Spleen (tissue), 11 donors: ENCODE measurements at regions not wholly inside any gene's neighbourhood (a gene's known extent, or its start where the extent isn't known, plus 50 kb on each side); places are given as distances from the start of the nearest gene placed in this dataset.

ENCODE experiments used
- DNase-seq: peaks from one replicate; pipeline ENCODE4 v3.0.0-alpha.2; 2020
- H3K27ac ChIP-seq, 8 donors: fragments of 200-600 bp; sonication (generic) in 7 of 8; 1 replicate in 4 of 8; 2 replicates in 4 of 8; pipeline versions ENCODE4 v1.5.0 to v1.8.0; 2016 to 2021; ENCODE audit warnings: inconsistent platforms in 4 of 8, mild to moderate bottlenecking in 4 of 8, moderate library complexity in 1 of 8
- H3K27me3 ChIP-seq, 7 donors: fragments of 200-600 bp; sonication (generic) in 6 of 7; replicated peaks in 1 of 7; 1 replicate in 4 of 7; 2 replicates in 3 of 7; pipeline versions ENCODE4 v1.5.0 to v1.8.0; 2016 to 2021; ENCODE audit warnings: inconsistent platforms in 3 of 7, mild to moderate bottlenecking in 1 of 7
- H3K36me3 ChIP-seq, 6 donors: fragments of 200-600 bp; sonication (generic) in 5 of 6; 1 replicate in 4 of 6; 2 replicates in 2 of 6; pipeline versions ENCODE4 v1.5.0 to v1.8.0; 2016 to 2021; ENCODE audit warnings: inconsistent platforms in 2 of 6
- H3K4me1 ChIP-seq, 6 donors: fragments of 200-600 bp; sonication (generic) in 5 of 6; 1 replicate in 3 of 6; 2 replicates in 3 of 6; pipeline versions ENCODE4 v1.5.0 to v1.8.0; 2016 to 2021; ENCODE audit warnings: inconsistent platforms in 3 of 6
- H3K4me3 ChIP-seq, 8 donors: fragments of 200-600 bp; sonication (generic) in 7 of 8; 1 replicate in 4 of 8; 2 replicates in 4 of 8; pipeline versions ENCODE4 v1.5.0 to v1.8.0; 2016 to 2021; ENCODE audit warnings: inconsistent platforms in 4 of 8, mild to moderate bottlenecking in 4 of 8, moderate library complexity in 2 of 8
- H3K9me3 ChIP-seq, 8 donors: fragments of 200-600 bp; sonication (generic) in 7 of 8; 1 replicate in 4 of 8; 2 replicates in 4 of 8; pipeline versions ENCODE4 v1.5.0 to v1.8.0; 2016 to 2021; ENCODE audit warnings: inconsistent platforms in 4 of 8
- CTCF ChIP-seq, 11 experiments: fragments of 200-600 bp in 7 of 11; fragments of 450-650 bp in 4 of 11; sonication (generic) in 4 of 11; IDR thresholded peaks in 8 of 11; conservative IDR thresholded peaks in 3 of 11; 1 replicate in 7 of 11; 2 replicates in 4 of 11; pipeline versions ENCODE4 v1.4.0 to v1.8.0; 2016 to 2021; ENCODE audit warnings: antibody characterized with exemption in 11 of 11, inconsistent platforms in 4 of 11, mild to moderate bottlenecking in 1 of 11
- POLR2A ChIP-seq, 3 donors: fragments of 450-650 bp; IDR thresholded peaks; one replicate each; pipeline ENCODE4 v1.5.1; 2017; ENCODE audit warnings: antibody characterized with exemption in 3 of 3, mild to moderate bottlenecking in 1 of 3
- POLR2AphosphoS5 ChIP-seq, 3 donors: sonication (generic); formaldehyde crosslinking; IDR thresholded peaks; one replicate each; pipeline ENCODE4 v1.5.1; 2017; ENCODE audit warnings: antibody characterized with exemption in 3 of 3
- WGBS, 5 donors: extraction: QIAGEN DNeasy Blood & Tissue Kit in 3 of 5; methylation state at CpG; one replicate each; pipeline versions ENCODE4 v1.1.5 to v1.1.7; 2013 to 2018; 5-methylcytosine and 5-hydroxymethylcytosine counted together
- intact Hi-C: fragments of 100-400 bp; cut with DNase I; formaldehyde crosslinking; loops from one replicate; pipeline ENCODE4 v1.15.0; 2023; ENCODE audit warnings: low total_unique reads
- donor health status: healthy with polysubstance abuse.
- donor health status: DM: no; HTN: no; CAD: no; lungs with moderate emphysema.
- donor health status: DM: no; HTN: no; CAD: no.
- donor health status: Bipolar disorder and iron deficiency.
- donor health status: healthy.
- donor health status: DM: no; HTN: no; CAD: no.
- donor health status: DM: yes; HTN: yes; CAD: no.

- intact Hi-C loops = no loop called here
Measured at GRCh38 chr7:131051304-131051703, 276.4 kb upstream of the MKLN1 start.

GRCh38 chr7:131052285-131052904 is 275.3 kb upstream of the MKLN1 start:
- no peak overlapping the region for H3K4me3 ChIP-seq
- peak overlapping the region in 3 of 8 donors; percentile 11 to 39 (median 25) for H3K27ac ChIP-seq
- peaks cover 48 to 100% (median 96%) of the 10 kb centered on the region in 6 donors for H3K4me1 ChIP-seq
- H3K27me3 ChIP-seq = no peaks in the 10 kb centered on the region
- no peaks in the 10 kb centered on the region for H3K9me3 ChIP-seq
- DNase-seq = no peak
- no peak for TF ChIP-seq POLR2AphosphoS5 (IDR thresholded peaks at IDR 0.05)
- no peak for TF ChIP-seq POLR2A (IDR thresholded peaks at IDR 0.05)
- no peak for TF ChIP-seq CTCF (IDR thresholded peaks at IDR 0.05 in 8 of 11, conservative IDR thresholded peaks at IDR 0.05 in 3 of 11)
- H3K36me3 ChIP-seq = peaks cover 0 to 48% (median 3%) of the 10 kb centered on the region in 6 donors
- 60 to 76% (median 66%) methylated on average over 4 of the region's 4 CpGs for WGBS, 5 donors
- intact Hi-C loops = no loop called here

More at GRCh38 chr7:131051304-131051703, 276.4 kb upstream of the MKLN1 start:
- H3K27me3 ChIP-seq = no peaks in the 10 kb centered on the region
- TF ChIP-seq POLR2AphosphoS5 (IDR thresholded peaks at IDR 0.05) (no peak), POLR2A (IDR thresholded peaks at IDR 0.05) (no peak), CTCF (IDR thresholded peaks at IDR 0.05 in 8 of 11, conservative IDR thresholded peaks at IDR 0.05 in 3 of 11) (no peak)
- no peak for DNase-seq
- H3K9me3 ChIP-seq = no peaks in the 10 kb centered on the region
- H3K4me1 ChIP-seq = peaks cover 37 to 100% (median 88%) of the 10 kb centered on the region in 6 donors
- no peak overlapping the region for H3K27ac ChIP-seq
- H3K4me3 ChIP-seq = no peak overlapping the region
- H3K36me3 ChIP-seq = peaks cover 0 to 48% (median 3%) of the 10 kb centered on the region in 6 donors
- WGBS, 5 donors = 90 to 98% (median 90%) methylated on average over 2 of the region's 2 CpGs

GRCh38 chr7:131056007-131056406 is 271.7 kb upstream of the MKLN1 start:
- Histone ChIP-seq H3K4me1 (peaks cover 48 to 89% (median 84%) of the 10 kb centered on the region in 6 donors), H3K4me3 (no peak overlapping the region), H3K27me3 (no peaks in the 10 kb centered on the region), H3K27ac (peak overlapping the region; percentile 77 to 91 (median 86)), H3K36me3 (peaks cover 0 to 22% (median 2%) of the 10 kb centered on the region in 6 donors), H3K9me3 (no peaks in the 10 kb centered on the region)
- TF ChIP-seq POLR2AphosphoS5 (IDR thresholded peaks at IDR 0.05) (peak in 1 of 3 donors; percentile 58), CTCF (IDR thresholded peaks at IDR 0.05 in 8 of 11, conservative IDR thresholded peaks at IDR 0.05 in 3 of 11) (no peak)
- intact Hi-C loops = no loop called here
- DNase-seq = no peak
- WGBS, 5 donors = 62 to 80% (median 68%) methylated on average over 2 of the region's 2 CpGs

GRCh38 chr7:131057015-131057793 is 270.5 kb upstream of the MKLN1 start:
- peak overlapping the region in 3 of 8 donors; percentile 6 to 14 (median 7) for H3K4me3 ChIP-seq
- WGBS, 5 donors = 2 to 13% (median 7%) methylated on average over 6 of the region's 6 CpGs
- H3K36me3 ChIP-seq = peaks cover 0 to 20% (median 0%) of the 10 kb centered on the region in 6 donors
- no peak for TF ChIP-seq POLR2A (IDR thresholded peaks at IDR 0.05)
- no peak for TF ChIP-seq CTCF (IDR thresholded peaks at IDR 0.05 in 8 of 11, conservative IDR thresholded peaks at IDR 0.05 in 3 of 11)
- TF ChIP-seq POLR2AphosphoS5 (IDR thresholded peaks at IDR 0.05) = peak in 1 of 3 donors; percentile 59
- DNase-seq = no peak
- no peaks in the 10 kb centered on the region for H3K27me3 ChIP-seq
- peaks cover 49 to 89% (median 82%) of the 10 kb centered on the region in 6 donors for H3K4me1 ChIP-seq
- intact Hi-C loops = no loop called here
- no peaks in the 10 kb centered on the region for H3K9me3 ChIP-seq
- H3K27ac ChIP-seq = peak overlapping the region; percentile 77 to 91 (median 86)
